ENCODE measurements at regions not wholly inside any gene's neighbourhood (a gene's known extent, or its start where the extent isn't known, plus 50 kb on each side); places are given as distances from the start of the nearest gene placed in this dataset.

DNA sequence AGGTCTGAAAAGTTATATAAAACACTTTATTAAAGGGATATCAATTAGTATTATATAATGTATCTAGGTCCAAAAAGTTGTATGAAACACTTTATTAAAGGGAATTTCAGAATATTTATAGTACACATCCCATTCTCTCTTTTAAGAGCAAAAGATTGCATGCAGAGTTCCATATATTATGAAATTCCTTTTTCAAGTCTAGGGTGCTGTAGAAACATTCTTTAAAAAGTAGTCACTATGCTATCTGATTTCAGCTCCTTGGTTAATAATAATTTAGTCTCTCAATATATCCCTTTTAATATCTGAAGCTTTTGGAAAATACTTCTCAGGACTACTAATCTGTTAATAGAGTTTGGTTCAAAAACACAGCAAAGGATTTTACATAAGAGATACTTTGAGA is 1496.1 kb upstream of the C9orf72 start:
- TF ChIP-seq CEBPB (IDR thresholded peaks at IDR 0.05; ENCODE audit: borderline replicate concordance in 1 of 2, low read depth in 2 of 2, low read length in 2 of 2) (no peak), SMAD5 (IDR thresholded peaks at IDR 0.05; ENCODE audit: low read depth) (no peak), HDAC2 (IDR thresholded peaks at IDR 0.05) (no peak), FOS (IDR thresholded peaks at IDR 0.05; ENCODE audit: borderline replicate concordance, extremely low read depth, insufficient read length) (no peak), EZH2 (IDR thresholded peaks at IDR 0.05; ENCODE audit: borderline replicate concordance, control insufficient read depth, low read depth, low read length) (no peak)
- TF ChIP-seq, protein P1, sequence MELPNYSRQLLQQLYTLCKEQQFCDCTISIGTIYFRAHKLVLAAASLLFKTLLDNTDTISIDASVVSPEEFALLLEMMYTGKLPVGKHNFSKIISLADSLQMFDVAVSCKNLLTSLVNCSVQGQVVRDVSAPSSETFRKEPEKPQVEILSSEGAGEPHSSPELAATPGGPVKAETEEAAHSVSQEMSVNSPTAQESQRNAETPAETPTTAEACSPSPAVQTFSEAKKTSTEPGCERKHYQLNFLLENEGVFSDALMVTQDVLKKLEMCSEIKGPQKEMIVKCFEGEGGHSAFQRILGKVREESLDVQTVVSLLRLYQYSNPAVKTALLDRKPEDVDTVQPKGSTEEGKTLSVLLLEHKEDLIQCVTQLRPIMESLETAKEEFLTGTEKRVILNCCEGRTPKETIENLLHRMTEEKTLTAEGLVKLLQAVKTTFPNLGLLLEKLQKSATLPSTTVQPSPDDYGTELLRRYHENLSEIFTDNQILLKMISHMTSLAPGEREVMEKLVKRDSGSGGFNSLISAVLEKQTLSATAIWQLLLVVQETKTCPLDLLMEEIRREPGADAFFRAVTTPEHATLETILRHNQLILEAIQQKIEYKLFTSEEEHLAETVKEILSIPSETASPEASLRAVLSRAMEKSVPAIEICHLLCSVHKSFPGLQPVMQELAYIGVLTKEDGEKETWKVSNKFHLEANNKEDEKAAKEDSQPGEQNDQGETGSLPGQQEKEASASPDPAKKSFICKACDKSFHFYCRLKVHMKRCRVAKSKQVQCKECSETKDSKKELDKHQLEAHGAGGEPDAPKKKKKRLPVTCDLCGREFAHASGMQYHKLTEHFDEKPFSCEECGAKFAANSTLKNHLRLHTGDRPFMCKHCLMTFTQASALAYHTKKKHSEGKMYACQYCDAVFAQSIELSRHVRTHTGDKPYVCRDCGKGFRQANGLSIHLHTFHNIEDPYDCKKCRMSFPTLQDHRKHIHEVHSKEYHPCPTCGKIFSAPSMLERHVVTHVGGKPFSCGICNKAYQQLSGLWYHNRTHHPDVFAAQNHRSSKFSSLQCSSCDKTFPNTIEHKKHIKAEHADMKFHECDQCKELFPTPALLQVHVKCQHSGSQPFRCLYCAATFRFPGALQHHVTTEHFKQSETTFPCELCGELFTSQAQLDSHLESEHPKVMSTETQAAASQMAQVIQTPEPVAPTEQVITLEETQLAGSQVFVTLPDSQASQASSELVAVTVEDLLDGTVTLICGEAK (IDR thresholded peaks at IDR 0.05; ENCODE audit: borderline replicate concordance): no peak
- TF ChIP-seq, protein P2, sequence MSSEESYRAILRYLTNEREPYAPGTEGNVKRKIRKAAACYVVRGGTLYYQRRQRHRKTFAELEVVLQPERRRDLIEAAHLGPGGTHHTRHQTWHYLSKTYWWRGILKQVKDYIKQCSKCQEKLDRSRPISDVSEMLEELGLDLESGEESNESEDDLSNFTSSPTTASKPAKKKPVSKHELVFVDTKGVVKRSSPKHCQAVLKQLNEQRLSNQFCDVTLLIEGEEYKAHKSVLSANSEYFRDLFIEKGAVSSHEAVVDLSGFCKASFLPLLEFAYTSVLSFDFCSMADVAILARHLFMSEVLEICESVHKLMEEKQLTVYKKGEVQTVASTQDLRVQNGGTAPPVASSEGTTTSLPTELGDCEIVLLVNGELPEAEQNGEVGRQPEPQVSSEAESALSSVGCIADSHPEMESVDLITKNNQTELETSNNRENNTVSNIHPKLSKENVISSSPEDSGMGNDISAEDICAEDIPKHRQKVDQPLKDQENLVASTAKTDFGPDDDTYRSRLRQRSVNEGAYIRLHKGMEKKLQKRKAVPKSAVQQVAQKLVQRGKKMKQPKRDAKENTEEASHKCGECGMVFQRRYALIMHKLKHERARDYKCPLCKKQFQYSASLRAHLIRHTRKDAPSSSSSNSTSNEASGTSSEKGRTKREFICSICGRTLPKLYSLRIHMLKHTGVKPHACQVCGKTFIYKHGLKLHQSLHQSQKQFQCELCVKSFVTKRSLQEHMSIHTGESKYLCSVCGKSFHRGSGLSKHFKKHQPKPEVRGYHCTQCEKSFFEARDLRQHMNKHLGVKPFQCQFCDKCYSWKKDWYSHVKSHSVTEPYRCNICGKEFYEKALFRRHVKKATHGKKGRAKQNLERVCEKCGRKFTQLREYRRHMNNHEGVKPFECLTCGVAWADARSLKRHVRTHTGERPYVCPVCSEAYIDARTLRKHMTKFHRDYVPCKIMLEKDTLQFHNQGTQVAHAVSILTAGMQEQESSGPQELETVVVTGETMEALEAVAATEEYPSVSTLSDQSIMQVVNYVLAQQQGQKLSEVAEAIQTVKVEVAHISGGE (CRISPR knock-in tag; IDR thresholded peaks at IDR 0.05): no peak
